GM21723 (cell line): ENCODE measurements at regions not wholly inside any gene's neighbourhood (a gene's known extent, or its start where the extent isn't known, plus 50 kb on each side); places are given as distances from the start of the nearest gene placed in this dataset.
A peak's percentile ranks its signal among the peaks of the same experiment; 100 is the strongest.
"Not testable (repeated sequence)": the region's sequence is repeated elsewhere in the genome, so short reads cannot be mapped to it uniquely, and the experiment has no call there.

Source experiments
- ATAC-seq: cut with Tn5 transposase; IDR thresholded peaks from one replicate; pipeline ENCODE4 v1.9.1; 2021; ENCODE audit warnings: mild to moderate bottlenecking, moderate library complexity; ENCODE audit not compliant: unreplicated experiment

- not testable (repeated sequence) for ATAC-seq
Measured at GRCh38 chr2:89855752-89856151, 1164.3 kb downstream of the RPIA start.

DNA sequence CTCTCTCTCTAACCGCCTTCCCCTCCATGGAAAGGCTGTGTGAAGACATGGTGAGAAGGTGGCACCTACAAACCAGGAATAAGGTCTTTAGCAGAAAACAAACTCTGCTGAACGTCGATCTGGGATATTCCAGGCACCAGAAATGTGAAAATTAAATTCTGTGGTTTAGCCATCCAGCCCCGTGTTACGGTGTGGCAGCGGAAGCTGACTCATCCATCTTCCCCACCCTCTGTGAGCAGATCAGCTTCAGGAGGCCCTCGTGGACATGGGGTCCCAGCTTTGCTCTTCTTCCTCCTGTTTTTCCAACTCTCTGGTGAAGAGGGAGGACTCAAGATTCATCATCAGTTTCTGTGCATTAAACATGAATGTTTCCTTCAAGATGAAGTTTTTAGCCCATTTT is 1164.8 kb downstream of the RPIA start:
- not testable (repeated sequence) for ATAC-seq

DNA sequence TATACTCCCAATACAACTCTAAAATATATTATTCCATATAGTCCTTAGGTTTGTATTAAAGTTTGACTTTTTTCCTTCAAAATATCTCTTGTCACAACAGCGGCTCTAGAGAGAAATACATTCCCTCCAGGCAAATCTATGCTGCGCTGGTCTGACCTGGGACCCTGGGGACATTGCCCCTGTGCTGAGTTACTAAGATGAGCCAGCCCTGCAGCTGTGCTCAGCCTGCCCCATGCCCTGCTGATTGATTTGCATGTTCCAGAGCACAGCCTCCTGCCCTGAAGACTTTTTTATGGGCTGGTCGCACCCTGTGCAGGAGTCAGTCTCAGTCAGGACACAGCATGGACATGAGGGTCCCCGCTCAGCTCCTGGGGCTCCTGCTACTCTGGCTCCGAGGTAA is 1170.7 kb downstream of the RPIA start:
- ATAC-seq, result not testable (repeated sequence)

DNA sequence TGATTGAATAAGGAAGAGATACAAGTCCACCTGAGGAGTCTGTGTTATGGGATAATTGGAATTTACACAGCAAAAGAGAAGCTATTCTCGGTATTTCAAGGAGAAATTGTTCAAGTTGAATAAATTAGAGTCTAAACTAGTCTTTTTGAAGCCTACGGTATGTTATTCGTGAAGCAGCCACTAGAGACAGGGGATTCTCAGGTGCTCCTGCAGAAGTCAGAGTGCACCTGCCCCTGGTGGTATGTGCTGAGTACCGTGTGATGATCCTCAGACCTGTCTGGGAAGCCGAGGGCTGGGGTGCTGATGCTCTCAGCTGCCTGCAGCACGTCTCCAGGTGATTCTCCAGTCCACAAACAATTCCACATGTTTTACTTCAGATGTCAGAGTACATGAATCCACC is 1171.7 kb downstream of the RPIA start:
- ATAC-seq, result not testable (repeated sequence)

DNA sequence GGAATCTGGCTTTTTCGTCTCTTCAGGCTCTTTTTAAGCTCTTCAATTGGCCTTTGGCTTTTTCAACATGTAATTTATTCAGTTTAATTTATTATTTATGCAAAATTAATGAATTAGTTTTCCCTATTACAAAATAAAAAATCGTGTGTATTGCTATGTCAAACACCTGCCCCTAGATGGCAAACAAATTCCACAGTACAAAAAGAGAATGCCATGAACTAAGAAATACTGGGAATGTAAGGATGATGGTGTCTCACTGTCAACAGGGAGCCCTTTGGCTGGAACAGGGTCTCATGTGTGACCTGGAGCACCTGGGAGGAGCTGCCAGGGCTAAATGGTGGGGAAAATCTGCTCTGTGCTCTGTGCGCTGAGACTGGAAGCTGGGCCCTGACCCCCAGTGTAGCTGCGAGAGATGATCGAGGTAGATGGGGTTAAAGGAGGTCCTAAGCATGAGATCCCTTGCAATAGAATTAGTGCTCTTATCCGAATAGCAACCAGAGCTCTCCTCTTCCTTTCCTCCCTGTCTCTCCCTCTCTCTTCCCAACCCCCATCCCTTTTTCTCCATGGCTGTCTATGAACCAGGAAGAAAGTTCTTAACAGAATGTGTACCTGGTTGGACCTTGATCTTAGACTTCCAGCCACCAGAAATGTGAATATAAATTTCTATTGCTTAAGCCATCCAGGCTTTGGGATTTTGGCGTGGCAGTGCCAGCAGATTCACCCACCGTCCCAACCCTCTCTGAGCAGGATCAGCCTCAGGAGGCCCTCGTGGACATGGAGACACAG is 1183.5 kb downstream of the RPIA start:
- not testable (repeated sequence) for ATAC-seq

DNA sequence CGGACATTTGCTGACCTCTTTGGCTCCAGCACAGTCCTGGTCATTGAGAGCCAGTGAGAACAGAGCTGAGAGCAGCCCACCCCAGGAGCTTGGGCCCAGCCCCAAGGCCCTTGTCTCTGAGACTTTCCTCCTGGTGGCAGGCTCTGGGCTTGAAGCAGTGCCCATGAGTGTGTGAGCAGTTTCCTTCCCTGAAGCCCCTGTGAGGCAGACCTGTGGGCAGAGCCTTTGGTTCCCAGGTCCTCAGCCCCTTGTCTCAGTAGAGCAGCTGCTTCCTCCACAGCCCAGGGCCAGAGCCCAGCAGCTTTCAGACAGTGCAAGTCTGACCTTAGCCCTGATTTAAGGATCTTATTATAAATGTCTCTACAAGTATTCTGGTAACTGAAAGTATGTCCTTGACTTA is 1185.0 kb downstream of the RPIA start:
- ATAC-seq, result not testable (repeated sequence)

- not testable (repeated sequence) for ATAC-seq
Measured at GRCh38 chr2:89876878-89877277, 1185.4 kb downstream of the RPIA start.

- ATAC-seq, result peak; percentile 67
Measured at GRCh38 chr2:89882880-89883279, 1191.4 kb downstream of the RPIA start.

GRCh38 chr2:89883624-89884023 is 1192.2 kb downstream of the RPIA start:
- peak; percentile 51 for ATAC-seq

- peak; percentile 40 for ATAC-seq
Measured at GRCh38 chr2:89885071-89885470, 1193.6 kb downstream of the RPIA start.

GRCh38 chr2:89888693-89889092 is 1197.2 kb downstream of the RPIA start:
- not testable (repeated sequence) for ATAC-seq

GRCh38 chr2:89890185-89890773 is 1198.8 kb downstream of the RPIA start:
- ATAC-seq, result not testable (repeated sequence)

- not testable (repeated sequence) for ATAC-seq
Measured at GRCh38 chr2:89894988-89895387, 1203.5 kb downstream of the RPIA start.

DNA sequence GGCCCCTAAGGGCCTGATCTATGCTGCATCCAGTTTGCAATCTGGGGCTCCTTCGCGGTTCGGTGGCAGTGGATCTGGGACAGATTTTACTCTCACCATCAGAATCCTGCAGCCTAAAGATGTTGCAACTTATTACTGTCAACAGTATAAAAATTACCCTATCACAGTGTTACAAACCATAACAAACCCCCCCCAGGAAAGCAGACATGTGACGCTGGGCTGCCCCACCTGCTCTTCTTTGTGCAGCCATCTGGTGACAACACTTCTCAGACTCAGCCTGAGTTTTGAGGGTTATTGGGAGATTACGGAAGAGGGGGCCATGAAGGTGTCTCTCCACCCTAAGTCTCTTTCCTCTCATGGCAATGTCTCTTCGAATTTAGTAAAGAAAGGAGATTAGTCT is 1204.2 kb downstream of the RPIA start:
- not testable (repeated sequence) for ATAC-seq

DNA sequence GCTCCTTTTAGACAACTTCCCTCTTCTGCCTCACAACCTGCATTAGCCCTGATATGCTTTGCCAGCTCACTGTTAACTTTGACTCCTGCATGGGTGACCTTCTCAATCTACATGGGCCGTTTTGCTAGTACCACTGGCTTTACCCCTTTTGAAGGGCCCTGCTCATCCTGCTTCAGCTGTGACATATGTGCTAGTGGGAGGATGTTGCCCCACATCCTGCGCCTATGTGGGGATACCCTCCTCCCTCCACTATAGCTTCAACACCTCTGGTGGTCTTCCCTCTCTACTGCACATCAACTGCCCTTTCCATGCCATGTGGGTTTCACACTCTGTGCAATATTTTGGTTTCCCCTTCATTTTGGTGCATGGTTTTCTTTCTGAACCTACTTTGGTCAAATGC is 1235.5 kb downstream of the RPIA start:
- not testable (repeated sequence) for ATAC-seq

DNA sequence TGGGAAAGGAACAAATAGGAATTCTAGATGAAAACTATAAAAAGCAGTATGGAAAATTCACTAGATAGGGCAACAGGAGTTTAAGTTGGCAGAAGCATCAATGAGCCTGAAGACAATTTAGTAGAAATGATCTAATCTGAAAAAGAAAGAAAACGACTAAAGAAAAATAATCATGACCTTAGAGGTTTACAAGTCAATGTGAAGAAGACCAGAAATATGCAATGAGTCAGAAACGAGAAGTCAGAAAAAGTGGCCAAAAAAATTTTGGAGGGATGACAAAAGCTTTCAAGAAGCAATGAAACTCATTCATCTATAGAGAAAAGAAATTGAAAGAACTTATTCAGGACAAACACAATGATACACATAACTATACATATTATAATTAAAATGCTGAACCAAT is 1244.0 kb downstream of the RPIA start:
- ATAC-seq, result not testable (repeated sequence)

GRCh38 chr2:89936011-89936410 is 1244.5 kb downstream of the RPIA start:
- ATAC-seq, result not testable (repeated sequence)

DNA sequence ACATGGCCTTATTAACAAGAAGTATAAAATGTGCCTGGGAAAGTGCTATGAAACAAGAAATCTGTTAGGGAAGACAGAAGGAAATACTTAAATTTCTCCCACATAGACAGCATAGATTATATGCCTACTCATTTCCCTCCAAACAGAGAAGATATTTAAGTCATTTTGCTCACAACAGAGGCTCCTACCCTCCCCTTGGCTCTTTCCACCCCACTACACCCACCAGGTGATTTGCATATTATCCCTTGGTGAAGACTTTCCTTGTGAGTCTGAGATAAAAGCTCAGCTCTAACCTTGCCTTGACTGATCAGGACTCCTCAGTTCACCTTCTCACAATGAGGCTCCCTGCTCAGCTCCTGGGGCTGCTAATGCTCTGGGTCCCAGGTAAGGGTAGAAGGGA is 1245.1 kb downstream of the RPIA start:
- peak; percentile 59 for ATAC-seq

- ATAC-seq, result peak; percentile 88
Measured at GRCh38 chr2:89938756-89939155, 1247.3 kb downstream of the RPIA start.

DNA sequence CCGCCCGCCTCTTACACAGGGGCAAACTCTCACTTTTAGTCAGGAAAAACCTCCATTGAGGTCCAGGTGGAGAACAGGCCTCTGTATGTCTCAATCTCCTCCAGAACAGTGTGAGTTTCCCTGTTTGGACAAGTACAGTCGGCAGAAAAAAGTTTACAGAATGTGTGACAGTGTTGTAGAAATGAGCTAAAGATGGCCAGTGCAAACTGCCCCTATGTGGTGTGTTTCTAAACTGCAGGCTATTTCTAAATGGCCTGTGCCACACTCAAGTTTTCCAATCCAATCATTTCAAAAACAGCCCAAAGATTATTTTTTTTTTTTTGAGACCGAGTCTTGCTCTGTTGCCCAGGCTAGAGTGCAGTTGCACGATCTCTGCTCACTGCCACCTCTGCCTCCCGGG is 1252.8 kb downstream of the RPIA start:
- ATAC-seq, result not testable (repeated sequence)

DNA sequence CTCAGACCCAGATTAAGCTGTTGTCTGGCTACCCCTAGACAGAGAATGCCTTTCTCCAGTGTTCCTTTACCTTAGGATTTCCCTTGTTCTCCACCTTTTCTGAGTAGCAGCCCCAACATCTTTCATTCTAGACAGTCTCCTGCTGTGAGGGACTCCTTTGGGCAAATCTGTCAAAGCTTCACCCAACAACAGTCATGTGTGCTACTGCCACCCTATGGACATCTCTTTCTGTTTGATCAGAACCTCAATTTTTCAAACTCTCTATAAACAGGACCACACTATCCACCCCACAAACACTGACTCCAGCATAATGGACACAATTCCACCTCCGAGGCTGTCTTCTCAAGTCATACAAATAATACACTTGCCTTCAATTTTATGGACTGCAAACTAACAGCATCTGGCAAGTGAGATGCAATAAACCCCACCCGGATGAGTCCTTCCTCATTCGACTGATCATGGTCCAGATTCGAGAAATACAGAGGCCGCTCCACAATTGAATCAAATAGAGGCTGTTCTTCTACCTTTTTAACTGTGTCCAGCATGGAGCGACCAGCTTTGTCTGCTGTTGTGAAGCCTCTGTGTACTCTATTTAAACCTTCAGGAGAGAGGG is 1253.6 kb downstream of the RPIA start:
- not testable (repeated sequence) for ATAC-seq
